Hepatocyte (in vitro differentiated cells): ENCODE measurements at regions not wholly inside any gene's neighbourhood (a gene's known extent, or its start where the extent isn't known, plus 50 kb on each side); places are given as distances from the start of the nearest gene placed in this dataset.

ENCODE experiments used
- DNase-seq: peaks from one replicate; pipeline ENCODE4 v3.0.0-alpha.2; 2016; ENCODE audit warnings: low spot score
- H2AFZ ChIP-seq: fragments of 200-600 bp; sonication (generic); 2 replicates; pipeline ENCODE4 v1.6.0; 2016; ENCODE audit warnings: antibody characterized with exemption, mild to moderate bottlenecking
- H3K27ac ChIP-seq: fragments of 200-600 bp; sonication (generic); 2 replicates; pipeline ENCODE4 v1.5.1; 2016; ENCODE audit warnings: mild to moderate bottlenecking
- H3K27me3 ChIP-seq: fragments of 200-600 bp; sonication (generic); 2 replicates; pipeline ENCODE4 v1.6.1; 2016
- H3K36me3 ChIP-seq: fragments of 200-600 bp; sonication (generic); replicated peaks from 2 replicates; pipeline ENCODE4 v1.5.1; 2016; ENCODE audit warnings: low read depth; ENCODE audit not compliant: insufficient read depth
- H3K4me1 ChIP-seq: fragments of 200-600 bp; sonication (generic); 2 replicates; pipeline ENCODE4 v1.5.1; 2016; ENCODE audit warnings: mild to moderate bottlenecking, moderate library complexity; ENCODE audit not compliant: insufficient read depth
- H3K4me2 ChIP-seq: fragments of 200-600 bp; sonication (generic); 2 replicates; pipeline ENCODE4 v1.6.0; 2016
- H3K4me3 ChIP-seq: fragments of 200-600 bp; sonication (generic); 2 replicates; pipeline ENCODE4 v1.5.1; 2016; ENCODE audit warnings: mild to moderate bottlenecking
- H3K79me2 ChIP-seq: fragments of 200-600 bp; sonication (generic); 2 replicates; pipeline ENCODE4 v1.6.0; 2017; ENCODE audit warnings: mild to moderate bottlenecking
- H3K9me2 ChIP-seq: fragments of 200-600 bp; sonication (generic); replicated peaks from 2 replicates; pipeline ENCODE4 v1.6.0; 2017; ENCODE audit warnings: mild to moderate bottlenecking; ENCODE audit not compliant: insufficient read depth
- H3K9me3 ChIP-seq: fragments of 200-600 bp; sonication (generic); 2 replicates; pipeline ENCODE4 v1.5.1; 2016; ENCODE audit warnings: low read depth, mild to moderate bottlenecking
- H4K20me1 ChIP-seq: fragments of 200-600 bp; sonication (generic); 2 replicates; pipeline ENCODE4 v1.6.0; 2016; ENCODE audit warnings: mild to moderate bottlenecking; ENCODE audit not compliant: insufficient read depth, poor library complexity, severe bottlenecking
- CTCF ChIP-seq: fragments of 200-600 bp; sonication (generic); IDR thresholded peaks from 2 replicates; pipeline ENCODE4 v1.5.1; 2016; ENCODE audit warnings: antibody characterized with exemption, mild to moderate bottlenecking; ENCODE audit not compliant: poor library complexity
- EZH2 ChIP-seq: fragments of 200-600 bp; sonication (generic); IDR thresholded peaks from 2 replicates; pipeline ENCODE4 v1.6.1; 2016; ENCODE audit warnings: antibody characterized with exemption, mild to moderate bottlenecking, borderline replicate concordance
- EZH2phosphoT487 ChIP-seq: fragments of 200-600 bp; sonication (generic); IDR thresholded peaks from one replicate; pipeline ENCODE4 v1.6.1; 2018; ENCODE audit warnings: antibody characterized with exemption, mild to moderate bottlenecking, low read depth, moderate library complexity; ENCODE audit not compliant: unreplicated experiment, severe bottlenecking
- WGBS: methylation state at CpG from one replicate; pipeline ENCODE4 v1.1.6; 2016; ENCODE audit warnings: low lambda C conversion rate; ENCODE audit errors: missing lambda C conversion rate; 5-methylcytosine and 5-hydroxymethylcytosine counted together

GRCh38 chr4:126028876-126029275 is 714.1 kb downstream of the FAT4 start:
- Histone ChIP-seq H3K27ac (no peak overlapping the region), H3K27me3 (no peaks in the 10 kb centered on the region), H3K4me3 (no peak overlapping the region), H3K9me3 (no peaks in the 10 kb centered on the region), H3K4me2 (no peak overlapping the region), H3K79me2 (no peaks in the 10 kb centered on the region), H3K9me2 (no peaks in the 10 kb centered on the region), H3K36me3 (no peaks in the 10 kb centered on the region), H3K4me1 (no peaks in the 10 kb centered on the region), H4K20me1 (no peaks in the 10 kb centered on the region), H2AFZ (no peak overlapping the region)
- DNase-seq = no peak
- TF ChIP-seq CTCF = no peak

GRCh38 chr4:126037231-126037630 is 722.5 kb downstream of the FAT4 start:
- H3K27me3 ChIP-seq = no peaks in the 10 kb centered on the region
- no peaks in the 10 kb centered on the region for H4K20me1 ChIP-seq
- no peak overlapping the region for H3K4me3 ChIP-seq
- no peaks in the 10 kb centered on the region for H3K9me3 ChIP-seq
- no peak overlapping the region for H3K27ac ChIP-seq
- TF ChIP-seq CTCF (no peak), EZH2phosphoT487 (no peak), EZH2 (no peak)
- WGBS = 73% methylated on average over 2 of the region's 2 CpGs
- DNase-seq = no peak
- H3K4me1 ChIP-seq = no peaks in the 10 kb centered on the region
- no peak overlapping the region for H2AFZ ChIP-seq
- H3K9me2 ChIP-seq = no peaks in the 10 kb centered on the region
- H3K4me2 ChIP-seq = no peak overlapping the region
- H3K36me3 ChIP-seq = no peaks in the 10 kb centered on the region
- no peaks in the 10 kb centered on the region for H3K79me2 ChIP-seq

GRCh38 chr4:126038502-126039144 is 723.9 kb downstream of the FAT4 start:
- H2AFZ ChIP-seq = no peak overlapping the region
- no peaks in the 10 kb centered on the region for H3K9me2 ChIP-seq
- no peak overlapping the region for H3K4me3 ChIP-seq
- H3K27ac ChIP-seq = no peak overlapping the region
- 46% methylated on average over 2 of the region's 2 CpGs for WGBS
- no peak overlapping the region for H3K4me2 ChIP-seq
- H4K20me1 ChIP-seq = no peaks in the 10 kb centered on the region
- H3K79me2 ChIP-seq = no peaks in the 10 kb centered on the region
- no peak for DNase-seq
- H3K4me1 ChIP-seq = no peaks in the 10 kb centered on the region
- TF ChIP-seq EZH2phosphoT487 (no peak), EZH2 (no peak), CTCF (no peak)
- H3K36me3 ChIP-seq = no peaks in the 10 kb centered on the region
- H3K27me3 ChIP-seq = no peaks in the 10 kb centered on the region
- no peaks in the 10 kb centered on the region for H3K9me3 ChIP-seq

GRCh38 chr4:126046081-126046614 is 731.4 kb downstream of the FAT4 start:
- Histone ChIP-seq H2AFZ (no peak overlapping the region), H3K27me3 (no peaks in the 10 kb centered on the region), H3K4me2 (no peak overlapping the region), H3K79me2 (no peaks in the 10 kb centered on the region), H3K36me3 (no peaks in the 10 kb centered on the region), H3K4me3 (no peak overlapping the region), H3K27ac (no peak overlapping the region), H3K9me3 (no peaks in the 10 kb centered on the region), H3K4me1 (no peaks in the 10 kb centered on the region), H3K9me2 (no peaks in the 10 kb centered on the region), H4K20me1 (no peaks in the 10 kb centered on the region)
- no peak for TF ChIP-seq CTCF
- TF ChIP-seq EZH2 = no peak
- no peak for TF ChIP-seq EZH2phosphoT487
- no peak for DNase-seq
- 53% methylated on average over 2 of the region's 2 CpGs for WGBS
